ENCODE measurements at regions not wholly inside any gene's neighbourhood (a gene's known extent, or its start where the extent isn't known, plus 50 kb on each side); places are given as distances from the start of the nearest gene placed in this dataset.

- Mint-ChIP-seq H3K4me3 (no peak overlapping the region), H3K9me3 (peaks cover 4% of the 10 kb centered on the region), H3K27ac (no peak overlapping the region), H3K27me3 (no peaks in the 10 kb centered on the region), H3K4me1 (peaks cover 2% of the 10 kb centered on the region), H3K36me3 (peaks cover 4% of the 10 kb centered on the region)
- DNase-seq (ENCODE audit: low spot score in 2 of 2) = no peak
- no peak for ATAC-seq (ENCODE audit: low read depth)
Measured at GRCh38 chr20:16220826-16221225, 352.4 kb downstream of the KIF16B start.

- Mint-ChIP-seq H3K36me3 (peaks cover 4% of the 10 kb centered on the region), H3K4me1 (peaks cover 2% of the 10 kb centered on the region), H3K27ac (no peak overlapping the region), H3K9me3 (peaks cover 4% of the 10 kb centered on the region), H3K27me3 (no peaks in the 10 kb centered on the region), H3K4me3 (no peak overlapping the region)
- ATAC-seq (ENCODE audit: low read depth) = no peak
- DNase-seq (ENCODE audit: low spot score in 2 of 2) = no peak
Measured at GRCh38 chr20:16219182-16219581, 354.1 kb downstream of the KIF16B start.

- Mint-ChIP-seq H3K4me3 (no peak overlapping the region), H3K36me3 (peaks cover 4% of the 10 kb centered on the region), H3K4me1 (peaks cover 5% of the 10 kb centered on the region), H3K9me3 (peaks cover 4% of the 10 kb centered on the region), H3K27ac (no peak overlapping the region), H3K27me3 (no peaks in the 10 kb centered on the region)
- ATAC-seq (ENCODE audit: low read depth) (no peak), DNase-seq (ENCODE audit: low spot score in 2 of 2) (no peak)
Measured at GRCh38 chr20:16216914-16217230, 356.4 kb downstream of the KIF16B start.

GRCh38 chr20:16216227-16216913 lies 356.9 kb downstream of the KIF16B start:
- Mint-ChIP-seq H3K4me3 (no peak overlapping the region), H3K36me3 (peaks cover 4% of the 10 kb centered on the region), H3K4me1 (peaks cover 7% of the 10 kb centered on the region), H3K27ac (no peak overlapping the region), H3K27me3 (no peaks in the 10 kb centered on the region), H3K9me3 (peaks cover 4% of the 10 kb centered on the region)
- no peak for ATAC-seq (ENCODE audit: low read depth)
- no peak for DNase-seq (ENCODE audit: low spot score in 2 of 2)

GRCh38 chr20:16215041-16215440 lies 358.2 kb downstream of the KIF16B start:
- no peaks in the 10 kb centered on the region for H3K27me3 Mint-ChIP-seq
- no peak overlapping the region for H3K27ac Mint-ChIP-seq
- H3K4me1 Mint-ChIP-seq = peaks cover 7% of the 10 kb centered on the region
- no peak for ATAC-seq (ENCODE audit: low read depth)
- no peak overlapping the region for H3K4me3 Mint-ChIP-seq
- no peaks in the 10 kb centered on the region for H3K9me3 Mint-ChIP-seq
- DNase-seq (ENCODE audit: low spot score in 2 of 2) = no peak
- no peaks in the 10 kb centered on the region for H3K36me3 Mint-ChIP-seq

GRCh38 chr20:16212790-16213189 lies 360.5 kb downstream of the KIF16B start:
- Mint-ChIP-seq H3K4me1 (peaks cover 5% of the 10 kb centered on the region), H3K9me3 (no peaks in the 10 kb centered on the region), H3K4me3 (no peak overlapping the region), H3K27me3 (no peaks in the 10 kb centered on the region), H3K36me3 (no peaks in the 10 kb centered on the region), H3K27ac (no peak overlapping the region)
- ATAC-seq (ENCODE audit: low read depth) (peak; percentile 76), DNase-seq (ENCODE audit: low spot score in 2 of 2) (no peak)

- H3K4me3 Mint-ChIP-seq = no peak overlapping the region
- no peaks in the 10 kb centered on the region for H3K27me3 Mint-ChIP-seq
- no peaks in the 10 kb centered on the region for H3K9me3 Mint-ChIP-seq
- ATAC-seq (ENCODE audit: low read depth) (no peak), DNase-seq (ENCODE audit: low spot score in 2 of 2) (no peak)
- H3K36me3 Mint-ChIP-seq = no peaks in the 10 kb centered on the region
- H3K4me1 Mint-ChIP-seq = peaks cover 10% of the 10 kb centered on the region
- no peak overlapping the region for H3K27ac Mint-ChIP-seq
Measured at GRCh38 chr20:16209951-16210361, 363.3 kb downstream of the KIF16B start.

GRCh38 chr20:16209357-16209756 lies 363.9 kb downstream of the KIF16B start:
- Mint-ChIP-seq H3K4me3 (no peak overlapping the region), H3K27ac (no peak overlapping the region), H3K4me1 (peaks cover 10% of the 10 kb centered on the region), H3K27me3 (no peaks in the 10 kb centered on the region), H3K9me3 (no peaks in the 10 kb centered on the region), H3K36me3 (no peaks in the 10 kb centered on the region)
- ATAC-seq (ENCODE audit: low read depth) (no peak), DNase-seq (ENCODE audit: low spot score in 2 of 2) (no peak)

GRCh38 chr20:16208443-16208842 lies 364.8 kb downstream of the KIF16B start:
- no peaks in the 10 kb centered on the region for H3K9me3 Mint-ChIP-seq
- peaks cover 7% of the 10 kb centered on the region for H3K4me1 Mint-ChIP-seq
- no peak overlapping the region for H3K4me3 Mint-ChIP-seq
- DNase-seq (ENCODE audit: low spot score in 2 of 2) (no peak), ATAC-seq (ENCODE audit: low read depth) (no peak)
- no peaks in the 10 kb centered on the region for H3K27me3 Mint-ChIP-seq
- H3K27ac Mint-ChIP-seq = no peak overlapping the region
- no peaks in the 10 kb centered on the region for H3K36me3 Mint-ChIP-seq

- Mint-ChIP-seq H3K4me1 (peaks cover 9% of the 10 kb centered on the region), H3K9me3 (no peaks in the 10 kb centered on the region), H3K36me3 (no peaks in the 10 kb centered on the region), H3K4me3 (no peak overlapping the region), H3K27ac (peak overlapping the region; percentile 32), H3K27me3 (no peaks in the 10 kb centered on the region)
- DNase-seq (ENCODE audit: low spot score in 2 of 2) (no peak), ATAC-seq (ENCODE audit: low read depth) (peak; percentile 21)
Measured at GRCh38 chr20:16206817-16207216, 366.4 kb downstream of the KIF16B start.

- ATAC-seq (ENCODE audit: low read depth) = no peak
- no peak for DNase-seq (ENCODE audit: low spot score in 2 of 2)
Measured at GRCh38 chr20:16205507-16205906, 367.7 kb downstream of the KIF16B start.

GRCh38 chr20:16203096-16203495 lies 370.2 kb downstream of the KIF16B start:
- H3K4me3 Mint-ChIP-seq = no peak overlapping the region
- H3K27me3 Mint-ChIP-seq = no peaks in the 10 kb centered on the region
- DNase-seq (ENCODE audit: low spot score in 2 of 2) = no peak
- no peak overlapping the region for H3K27ac Mint-ChIP-seq
- peaks cover 8% of the 10 kb centered on the region for H3K9me3 Mint-ChIP-seq
- H3K36me3 Mint-ChIP-seq = no peaks in the 10 kb centered on the region
- H3K4me1 Mint-ChIP-seq = peaks cover 9% of the 10 kb centered on the region
- ATAC-seq (ENCODE audit: low read depth) = no peak

More at GRCh38 chr20:16205507-16205906, 367.7 kb downstream of the KIF16B start:
- no peaks in the 10 kb centered on the region for H3K36me3 Mint-ChIP-seq
- H3K4me3 Mint-ChIP-seq = no peak overlapping the region
- peaks cover 5% of the 10 kb centered on the region for H3K9me3 Mint-ChIP-seq
- H3K4me1 Mint-ChIP-seq = peaks cover 9% of the 10 kb centered on the region
- H3K27me3 Mint-ChIP-seq = no peaks in the 10 kb centered on the region
- H3K27ac Mint-ChIP-seq = no peak overlapping the region

GRCh38 chr20:16201191-16201590 lies 372.1 kb downstream of the KIF16B start:
- Mint-ChIP-seq H3K36me3 (no peaks in the 10 kb centered on the region), H3K4me3 (no peak overlapping the region), H3K27ac (no peak overlapping the region), H3K27me3 (no peaks in the 10 kb centered on the region), H3K4me1 (peaks cover 4% of the 10 kb centered on the region), H3K9me3 (peaks cover 8% of the 10 kb centered on the region)
- no peak for DNase-seq (ENCODE audit: low spot score in 2 of 2)
- no peak for ATAC-seq (ENCODE audit: low read depth)

- H3K27ac Mint-ChIP-seq = no peak overlapping the region
Measured at GRCh38 chr20:16197696-16198095, 375.6 kb downstream of the KIF16B start.

GRCh38 chr20:16195671-16196070 lies 377.6 kb downstream of the KIF16B start:
- Mint-ChIP-seq H3K27me3 (no peaks in the 10 kb centered on the region), H3K9me3 (peaks cover 3% of the 10 kb centered on the region), H3K27ac (no peak overlapping the region), H3K4me1 (no peaks in the 10 kb centered on the region), H3K36me3 (no peaks in the 10 kb centered on the region), H3K4me3 (no peak overlapping the region)
- DNase-seq (ENCODE audit: low spot score in 2 of 2) (no peak), ATAC-seq (ENCODE audit: low read depth) (no peak)

More at GRCh38 chr20:16197696-16198095, 375.6 kb downstream of the KIF16B start:
- DNase-seq (ENCODE audit: low spot score in 2 of 2) = no peak
- Mint-ChIP-seq H3K36me3 (no peaks in the 10 kb centered on the region), H3K4me1 (peaks cover 4% of the 10 kb centered on the region), H3K4me3 (no peak overlapping the region), H3K9me3 (peaks cover 8% of the 10 kb centered on the region), H3K27me3 (no peaks in the 10 kb centered on the region)
- ATAC-seq (ENCODE audit: low read depth) = no peak

All from memory B cell (primary cell).